ENCODE measurements at regions not wholly inside any gene's neighbourhood (a gene's known extent, or its start where the extent isn't known, plus 50 kb on each side); places are given as distances from the start of the nearest gene placed in this dataset.
"Not testable (repeated sequence)": the region's sequence is repeated elsewhere in the genome, so short reads cannot be mapped to it uniquely, and the experiment has no call there.

- no peak for DNase-seq
Observed at GRCh38 chr5:98158440-98158839, 615.0 kb upstream of the RGMB start.

DNA sequence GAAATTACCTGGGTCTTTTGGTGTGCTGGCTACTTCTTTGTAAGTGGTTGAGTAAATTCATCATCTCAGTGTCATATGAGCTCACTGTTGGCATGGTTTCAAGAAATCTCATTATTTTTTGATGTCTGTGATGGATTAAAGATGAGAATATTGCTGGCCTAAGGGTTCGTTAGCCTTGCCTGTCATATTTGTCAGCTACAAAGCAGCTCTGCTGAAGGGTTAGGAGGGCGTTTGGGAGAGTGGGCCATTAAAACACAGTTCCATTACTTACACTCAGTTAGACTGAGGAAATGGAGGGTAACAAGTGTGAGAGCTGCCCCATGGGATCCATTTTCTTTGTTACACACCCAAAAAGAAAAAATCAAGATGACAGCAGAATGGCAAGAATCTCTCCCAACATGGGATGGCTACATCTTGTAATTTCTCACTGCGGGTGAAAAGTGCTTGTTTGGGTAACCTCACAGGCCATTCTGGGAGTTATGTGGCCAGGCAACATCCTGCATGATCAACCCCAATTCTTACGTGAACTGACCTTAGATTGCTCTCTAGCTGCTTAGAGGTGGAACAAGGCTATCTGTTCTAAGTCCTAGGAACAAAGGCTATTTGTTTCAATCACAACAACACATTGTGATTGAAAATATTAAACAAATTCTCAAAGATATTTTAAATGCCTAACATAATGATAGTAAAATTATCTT, 609.5 kb upstream of the RGMB start:
- DNase-seq = no peak

GRCh38 chr5:98168871-98169270, 604.6 kb upstream of the RGMB start:
- DNase-seq = no peak

DNA sequence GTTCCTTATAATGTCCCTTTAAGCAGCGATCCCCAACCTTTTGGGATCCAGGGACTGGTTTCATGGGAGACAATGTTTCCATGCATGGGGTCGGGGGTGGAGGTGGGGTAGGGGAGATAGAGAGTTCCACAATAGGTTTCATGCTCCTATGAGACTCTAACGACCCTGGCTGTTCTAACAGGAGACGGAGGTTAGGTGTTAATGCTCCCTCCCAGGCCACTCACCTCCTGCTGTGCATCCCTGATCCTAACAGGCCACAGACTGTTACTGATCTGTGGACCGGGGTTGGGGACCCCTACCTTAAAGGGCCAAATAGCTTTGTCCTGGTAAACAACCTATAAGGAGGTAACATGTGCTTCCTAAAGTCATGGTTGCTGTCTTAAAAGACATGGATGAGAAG, 602.5 kb upstream of the RGMB start:
- DNase-seq = no peak

DNA sequence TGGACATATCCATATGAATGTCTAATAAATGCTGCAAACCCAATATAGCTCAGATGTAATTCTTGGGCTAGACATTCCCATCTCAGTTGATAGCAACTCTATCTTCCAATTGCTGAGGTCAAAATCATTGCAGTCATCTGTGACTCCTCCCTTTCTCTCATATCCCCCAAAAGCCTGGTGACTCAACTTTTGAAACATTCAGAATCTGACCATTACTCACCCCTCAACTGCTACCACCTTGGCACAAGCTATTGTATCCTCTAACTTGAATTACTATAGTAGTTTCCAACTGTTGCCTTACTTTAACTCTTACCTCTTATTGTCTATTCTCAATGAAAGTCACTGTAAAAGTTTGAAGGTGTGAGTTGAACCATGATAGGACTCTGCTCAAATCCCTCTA, 600.1 kb upstream of the RGMB start:
- no peak for DNase-seq

GRCh38 chr5:98175474-98175873, 598.0 kb upstream of the RGMB start:
- no peak for DNase-seq

DNA sequence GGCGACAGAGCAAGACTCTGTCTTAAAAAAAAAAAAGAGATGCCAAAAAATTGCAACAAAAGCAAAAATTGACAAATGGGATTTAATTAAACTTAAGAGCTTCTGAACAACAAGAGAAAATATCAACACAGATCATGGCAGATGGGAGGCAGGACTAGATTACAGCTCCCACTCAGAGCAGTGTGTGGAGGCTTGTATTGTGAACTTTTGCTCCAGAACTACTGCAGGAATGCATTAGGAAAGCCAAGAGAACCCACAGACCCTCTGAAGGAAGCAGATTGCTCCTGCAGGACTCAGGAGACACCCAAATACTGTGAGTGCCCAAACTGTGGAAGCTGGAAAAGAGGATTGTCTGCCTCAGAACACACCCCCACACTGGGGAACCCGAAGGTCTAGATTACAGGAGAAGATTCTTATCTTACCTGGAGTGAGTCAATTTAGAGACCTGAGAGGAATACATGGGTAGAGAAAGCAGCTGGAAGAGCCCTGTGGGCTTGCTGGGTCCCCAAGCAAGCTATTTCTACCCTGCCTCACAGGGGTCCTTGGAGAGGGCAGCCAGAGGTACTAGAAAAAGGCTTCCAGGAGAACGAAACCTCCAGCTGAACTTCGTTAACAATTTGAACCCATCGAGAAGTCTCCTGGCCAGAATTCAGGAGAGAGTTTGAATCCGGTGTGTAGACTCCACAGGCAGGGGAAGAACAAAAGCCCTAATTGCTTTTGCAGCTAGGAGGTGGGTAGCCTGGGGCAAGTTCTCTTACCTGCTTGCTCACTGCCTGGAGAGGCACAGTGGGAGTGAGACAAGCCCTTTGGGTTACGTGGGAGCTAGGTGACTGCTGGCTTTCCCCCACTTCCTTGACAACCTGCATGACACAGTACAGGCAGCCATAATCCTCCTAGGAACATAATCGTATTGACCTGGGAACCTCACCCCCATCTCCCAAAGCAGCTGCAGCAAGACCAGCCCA, 593.4 kb upstream of the RGMB start:
- DNase-seq = no peak

- DNase-seq = no peak
Observed at GRCh38 chr5:98186128-98186527, 587.3 kb upstream of the RGMB start.

- DNase-seq = no peak
Observed at GRCh38 chr5:98187945-98188344, 585.5 kb upstream of the RGMB start.

- not testable (repeated sequence) for DNase-seq
Observed at GRCh38 chr5:98190344-98190743, 583.1 kb upstream of the RGMB start.

DNA sequence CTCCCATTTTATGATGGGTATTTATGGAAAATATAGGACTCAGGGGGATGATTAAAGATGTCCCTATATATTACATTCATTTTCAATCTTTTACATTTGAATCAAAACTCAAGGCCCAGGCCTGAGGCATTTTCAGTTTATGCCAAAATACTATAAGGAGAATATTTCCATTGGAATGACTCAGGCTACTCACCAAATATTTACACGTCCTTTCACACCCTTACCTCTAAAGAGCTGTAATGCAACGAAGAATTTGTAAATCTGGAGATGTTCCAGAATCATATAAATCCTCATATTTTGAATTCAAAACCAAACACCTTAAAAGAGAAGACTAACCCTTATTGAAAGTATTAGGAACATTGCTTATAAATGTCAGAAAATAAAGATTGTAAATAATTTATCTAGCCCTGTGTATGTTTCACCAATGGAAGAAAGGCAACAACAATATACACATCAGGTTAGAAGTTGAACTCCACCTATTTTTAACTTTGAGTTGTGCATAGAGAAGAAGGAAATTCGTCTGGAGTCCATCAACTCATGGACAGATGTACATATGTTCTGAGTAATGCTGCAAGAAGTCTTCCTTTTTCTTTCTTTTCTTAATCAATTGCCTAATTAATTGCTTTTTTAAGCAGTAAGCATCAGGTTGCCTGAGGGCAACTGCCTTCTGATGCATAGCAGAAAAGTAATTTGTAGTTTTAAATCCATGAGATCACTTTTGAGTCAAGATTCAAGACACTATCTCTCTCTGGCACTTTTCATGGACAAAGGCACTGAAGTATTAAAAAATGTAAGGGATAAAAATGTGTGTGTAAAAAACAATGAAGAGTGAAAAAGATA, 579.3 kb upstream of the RGMB start:
- no peak for DNase-seq

DNA sequence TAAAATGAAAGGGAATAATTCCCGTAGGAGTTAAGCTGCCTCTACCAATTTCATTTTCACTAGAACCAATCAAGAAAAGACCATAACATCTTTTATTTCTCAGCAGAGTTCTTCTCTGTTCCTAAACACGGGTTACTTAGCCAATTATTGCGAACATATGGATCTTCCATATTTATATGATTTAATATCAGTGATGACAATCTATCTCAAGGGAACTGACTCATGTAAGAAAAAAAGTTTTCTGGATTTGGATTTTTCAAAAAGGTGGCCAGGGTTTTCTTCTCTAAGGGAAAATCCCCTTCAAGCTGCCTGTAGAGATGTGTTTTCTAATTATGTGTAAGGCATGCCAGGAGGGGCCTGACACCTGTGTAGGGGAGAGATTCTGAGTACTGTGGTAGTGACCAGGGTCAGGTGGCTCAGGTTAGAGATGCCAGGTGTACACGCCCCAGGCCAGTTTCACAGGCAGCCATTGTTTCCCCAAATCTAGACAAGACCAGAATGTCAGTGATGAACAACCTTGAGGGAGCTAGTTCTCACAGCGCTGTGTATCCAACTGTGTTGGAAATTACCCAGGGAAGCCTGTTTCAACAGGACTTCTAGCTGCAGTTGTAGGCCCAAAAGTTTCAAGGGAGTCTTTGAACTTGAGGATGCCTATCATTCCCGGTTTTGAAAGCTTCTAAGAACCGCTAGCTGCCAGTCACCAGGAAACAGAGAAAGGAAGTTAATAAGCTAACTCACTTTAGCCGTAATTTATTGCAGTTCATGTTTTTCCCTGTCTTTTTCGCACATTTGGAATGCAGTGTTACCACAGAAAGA, 572.5 kb upstream of the RGMB start:
- DNase-seq = no peak

DNA sequence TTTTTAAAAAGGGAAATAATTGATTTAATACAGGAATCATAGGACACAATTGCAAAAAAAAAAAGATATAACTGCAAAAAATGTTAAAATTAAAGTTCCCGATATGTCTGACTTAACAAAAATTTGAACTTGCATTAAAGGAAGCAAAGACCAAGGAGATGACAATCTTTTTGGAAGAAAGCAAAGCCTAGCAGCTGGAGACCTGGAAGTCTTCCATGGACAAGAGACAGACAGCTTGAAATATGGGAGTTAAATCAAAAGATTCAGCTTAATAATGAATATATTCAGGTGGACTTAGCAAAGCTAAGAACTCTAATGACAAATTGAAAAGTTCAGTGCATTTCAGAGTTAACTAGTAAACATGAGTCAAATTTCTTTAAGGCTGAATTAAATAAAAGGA, 568.7 kb upstream of the RGMB start:
- DNase-seq = no peak

- DNase-seq = no peak
Observed at GRCh38 chr5:98205691-98206461, 567.6 kb upstream of the RGMB start.

GRCh38 chr5:98206566-98206965, 566.9 kb upstream of the RGMB start:
- DNase-seq = no peak

DNA sequence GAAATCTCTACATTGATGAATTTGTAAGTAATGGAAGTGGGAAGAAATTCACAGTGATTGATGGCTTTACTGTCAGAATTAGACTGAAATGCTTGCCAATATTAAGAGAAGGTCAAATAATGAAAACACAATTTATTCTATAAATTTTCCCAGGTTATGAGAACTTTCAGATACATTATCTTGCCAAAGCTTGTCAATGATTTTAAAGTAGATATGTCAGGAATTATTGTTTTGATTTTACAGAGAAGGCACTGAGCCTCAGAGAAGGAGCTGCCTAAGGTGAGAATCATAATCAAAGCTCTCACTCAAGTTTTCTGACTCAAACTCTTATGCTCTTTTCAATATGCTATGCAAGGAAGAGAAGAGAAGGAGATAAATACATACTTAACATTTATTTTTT, 564.0 kb upstream of the RGMB start:
- DNase-seq = no peak

GRCh38 chr5:98214240-98215051, 559.0 kb upstream of the RGMB start:
- no peak for DNase-seq

DNA sequence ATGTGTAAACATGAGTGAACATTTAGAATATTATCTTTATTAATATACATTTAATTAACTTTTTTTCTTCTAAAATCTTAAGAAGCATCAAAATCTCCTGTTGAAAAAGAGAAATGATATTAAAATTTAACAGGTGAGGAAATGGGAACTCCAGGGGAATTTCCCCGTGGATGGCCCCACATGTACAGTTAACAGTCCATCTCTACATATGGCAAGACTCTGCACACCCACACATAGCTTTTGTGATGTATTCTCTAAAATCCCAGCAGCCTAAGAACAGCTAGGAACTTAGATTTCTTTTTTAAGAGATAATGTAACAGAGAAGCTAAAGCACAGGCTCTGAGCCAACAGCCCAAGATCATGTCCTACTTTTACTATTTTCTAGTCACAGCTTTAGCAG, 556.3 kb upstream of the RGMB start:
- no peak for DNase-seq

DNA sequence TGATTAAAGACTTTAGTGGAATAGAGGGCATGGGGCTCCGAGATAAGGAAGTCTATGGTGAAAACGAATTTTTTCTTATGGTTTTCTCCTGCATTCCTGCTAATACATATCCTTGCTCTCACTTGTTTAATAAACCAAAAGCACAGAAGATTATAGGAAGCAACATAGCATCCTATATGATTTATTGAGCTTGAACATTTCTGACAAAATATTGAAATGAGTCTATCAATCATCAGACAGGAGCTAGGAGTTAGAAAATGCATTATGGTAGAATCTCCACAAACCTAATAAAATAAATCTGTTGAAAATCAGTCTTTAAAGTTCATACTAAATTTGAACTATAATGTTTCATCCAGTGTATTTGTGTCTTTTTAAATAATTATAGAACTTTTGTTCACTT, 554.6 kb upstream of the RGMB start:
- DNase-seq = no peak

- no peak for DNase-seq
Observed at GRCh38 chr5:98227489-98227888, 546.0 kb upstream of the RGMB start.

DNA sequence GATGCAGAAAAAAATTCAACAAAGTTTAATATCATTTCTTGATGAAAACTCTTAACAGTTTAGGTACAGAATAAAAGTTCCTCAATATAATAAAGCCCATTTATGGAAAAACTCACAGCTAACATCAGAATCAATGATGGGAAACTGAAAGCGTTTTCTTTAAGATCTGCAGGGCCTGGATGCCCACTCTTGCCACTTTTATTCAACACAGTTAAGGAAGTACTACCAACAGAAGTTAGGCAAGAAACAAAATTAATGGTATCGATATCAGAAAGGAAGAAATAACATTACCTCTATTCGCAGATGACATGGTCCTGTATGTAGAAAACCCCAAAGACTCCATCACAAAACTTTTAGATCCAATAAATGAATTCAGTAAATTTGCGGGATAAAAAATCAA, 542.4 kb upstream of the RGMB start:
- no peak for DNase-seq

Measured in hippocampal formation (tissue), 2 donors.